ENCODE measurements at regions not wholly inside any gene's neighbourhood (a gene's known extent, or its start where the extent isn't known, plus 50 kb on each side); places are given as distances from the start of the nearest gene placed in this dataset.

- Histone ChIP-seq H3K9me2 (replicated peaks; ENCODE audit: low read depth, low read length) (no peaks in the 10 kb centered on the region), H3K79me2 (ENCODE audit: insufficient read depth, low read length) (no peaks in the 10 kb centered on the region), H3K4me3 (ENCODE audit: low read length, poor library complexity, severe bottlenecking) (peak overlapping the region; percentile 62), H4K20me1 (ENCODE audit: insufficient read depth, low read length, poor library complexity, severe bottlenecking) (no peaks in the 10 kb centered on the region), H3K36me3 (ENCODE audit: insufficient read depth, low read length) (no peaks in the 10 kb centered on the region), H3K9me3 (ENCODE audit: insufficient read depth, low read depth, low read length) (no peaks in the 10 kb centered on the region), H3K4me1 (ENCODE audit: insufficient read depth, low read length, poor library complexity, severe bottlenecking) (peaks cover 47% of the 10 kb centered on the region), H3K27me3 (ENCODE audit: insufficient read depth, low read length, poor library complexity, severe bottlenecking) (no peaks in the 10 kb centered on the region), H2AFZ (ENCODE audit: low read length) (peak overlapping the region; percentile 47), H3F3A (ENCODE audit: low read depth) (peaks cover 18% of the 10 kb centered on the region; the same call in 1 of the 2 replicates), H3K9ac (ENCODE audit: low read depth, low read length, poor library complexity, severe bottlenecking) (peak overlapping the region; percentile 55), H3K4me2 (ENCODE audit: low read depth, low read length, poor library complexity, severe bottlenecking) (peak overlapping the region; percentile 69)
- no peak for TF ChIP-seq EZH2phosphoT487 (IDR thresholded peaks at IDR 0.05; ENCODE audit: borderline replicate concordance)
- no peak for TF ChIP-seq CTCF (conservative IDR thresholded peaks at IDR 0.05; ENCODE audit: low read length)
These were observed 363.4 kb downstream of the OTOL1 start for GRCh38 chr3:161859865-161860450.

- no peak overlapping the region for H3K4me3 ChIP-seq (ENCODE audit: low read length, poor library complexity, severe bottlenecking)
- no peaks in the 10 kb centered on the region for H3K27me3 ChIP-seq (ENCODE audit: insufficient read depth, low read length, poor library complexity, severe bottlenecking)
- no peaks in the 10 kb centered on the region for H3K9me2 ChIP-seq (replicated peaks; ENCODE audit: low read depth, low read length)
- no peak overlapping the region for H3K4me2 ChIP-seq (ENCODE audit: low read depth, low read length, poor library complexity, severe bottlenecking)
- H3K4me1 ChIP-seq (ENCODE audit: insufficient read depth, low read length, poor library complexity, severe bottlenecking), result peaks cover 21% of the 10 kb centered on the region
- no peaks in the 10 kb centered on the region for H3K79me2 ChIP-seq (ENCODE audit: insufficient read depth, low read length)
- H4K20me1 ChIP-seq (ENCODE audit: insufficient read depth, low read length, poor library complexity, severe bottlenecking), result no peaks in the 10 kb centered on the region
- H2AFZ ChIP-seq (ENCODE audit: low read length), result no peak overlapping the region
- no peak overlapping the region for H3K9ac ChIP-seq (ENCODE audit: low read depth, low read length, poor library complexity, severe bottlenecking)
- no peaks in the 10 kb centered on the region for H3K9me3 ChIP-seq (ENCODE audit: insufficient read depth, low read depth, low read length)
- peaks cover 11% of the 10 kb centered on the region; the same call in 1 of the 2 replicates for H3F3A ChIP-seq (ENCODE audit: low read depth)
- H3K36me3 ChIP-seq (ENCODE audit: insufficient read depth, low read length), result no peaks in the 10 kb centered on the region
- TF ChIP-seq EZH2phosphoT487 (IDR thresholded peaks at IDR 0.05; ENCODE audit: borderline replicate concordance), result no peak
- TF ChIP-seq CTCF (conservative IDR thresholded peaks at IDR 0.05; ENCODE audit: low read length), result no peak
These were observed 367.2 kb downstream of the OTOL1 start for GRCh38 chr3:161863775-161864174.

- no peak overlapping the region for H3K4me2 ChIP-seq (ENCODE audit: low read depth, low read length, poor library complexity, severe bottlenecking)
- no peaks in the 10 kb centered on the region for H3K27me3 ChIP-seq (ENCODE audit: insufficient read depth, low read length, poor library complexity, severe bottlenecking)
- H3K9me3 ChIP-seq (ENCODE audit: insufficient read depth, low read depth, low read length), result no peaks in the 10 kb centered on the region
- no peak for TF ChIP-seq EZH2phosphoT487 (IDR thresholded peaks at IDR 0.05; ENCODE audit: borderline replicate concordance)
- no peak for TF ChIP-seq CTCF (conservative IDR thresholded peaks at IDR 0.05; ENCODE audit: low read length)
- H3K4me1 ChIP-seq (ENCODE audit: insufficient read depth, low read length, poor library complexity, severe bottlenecking), result peaks cover 5% of the 10 kb centered on the region
- H3K9me2 ChIP-seq (replicated peaks; ENCODE audit: low read depth, low read length), result no peaks in the 10 kb centered on the region
- H4K20me1 ChIP-seq (ENCODE audit: insufficient read depth, low read length, poor library complexity, severe bottlenecking), result no peaks in the 10 kb centered on the region
- no peaks in the 10 kb centered on the region for H3F3A ChIP-seq (ENCODE audit: low read depth)
- no peaks in the 10 kb centered on the region for H3K79me2 ChIP-seq (ENCODE audit: insufficient read depth, low read length)
- no peak overlapping the region for H2AFZ ChIP-seq (ENCODE audit: low read length)
- no peak overlapping the region for H3K9ac ChIP-seq (ENCODE audit: low read depth, low read length, poor library complexity, severe bottlenecking)
- no peak overlapping the region for H3K4me3 ChIP-seq (ENCODE audit: low read length, poor library complexity, severe bottlenecking)
- no peaks in the 10 kb centered on the region for H3K36me3 ChIP-seq (ENCODE audit: insufficient read depth, low read length)
These were observed 369.6 kb downstream of the OTOL1 start for GRCh38 chr3:161866176-161866575.

Data from Loucy (cell line).